Upper lobe of left lung (tissue), 6 donors: ENCODE measurements at regions not wholly inside any gene's neighbourhood (a gene's known extent, or its start where the extent isn't known, plus 50 kb on each side); places are given as distances from the start of the nearest gene placed in this dataset.

Experiments used
- ATAC-seq, 2 donors: fragments of 200-7000 bp; cut with Tn5 transposase; one replicate each; pipeline ENCODE4 v1.9.1; 2022; ENCODE audit warnings: mild to moderate bottlenecking in 2 of 2, moderate library complexity in 2 of 2; ENCODE audit not compliant: low FRiP score in 2 of 2
- DNase-seq, 2 donors: peaks; one replicate each; pipeline ENCODE4 v3.0.0-alpha.2; 2019 to 2020
- H3K27ac ChIP-seq, 4 donors: fragments of 200-600 bp; sonication (generic); one replicate each; pipeline ENCODE4 v1.5.1; 2016 to 2019
- H3K27me3 ChIP-seq, 4 donors: fragments of 200-600 bp; sonication (generic); one replicate each; pipeline ENCODE4 v1.5.1; 2017 to 2019
- H3K36me3 ChIP-seq, 4 donors: fragments of 200-600 bp; sonication (generic); one replicate each; pipeline ENCODE4 v1.5.1; 2016 to 2019
- H3K4me1 ChIP-seq, 4 donors: fragments of 200-600 bp; sonication (generic); one replicate each; pipeline ENCODE4 v1.5.1; 2018 to 2019
- H3K4me3 ChIP-seq, 4 donors: fragments of 200-600 bp; sonication (generic); one replicate each; pipeline ENCODE4 v1.5.1; 2017 to 2019; ENCODE audit warnings: mild to moderate bottlenecking in 2 of 4, moderate library complexity in 1 of 4
- H3K9me3 ChIP-seq, 4 donors: fragments of 200-600 bp; sonication (generic); one replicate each; pipeline ENCODE4 v1.5.1; 2018 to 2019
- CTCF ChIP-seq, 6 experiments: fragments of 450-650 bp in 4 of 6; fragments of 200-600 bp in 2 of 6; sonication (generic) in 2 of 6; IDR thresholded peaks; one replicate each; pipeline ENCODE4 v1.5.1; 2016 to 2019; ENCODE audit warnings: antibody characterized with exemption in 6 of 6
- EP300 ChIP-seq, 4 donors: sonication (generic); formaldehyde crosslinking; IDR thresholded peaks; one replicate each; pipeline ENCODE4 v1.5.1; 2017; ENCODE audit warnings: antibody characterized with exemption in 4 of 4, control low read depth in 2 of 4
- POLR2A ChIP-seq, 4 donors: fragments of 450-650 bp; IDR thresholded peaks; one replicate each; pipeline ENCODE4 v1.5.1; 2016 to 2017; ENCODE audit warnings: antibody characterized with exemption in 4 of 4, mild to moderate bottlenecking in 2 of 4
- POLR2AphosphoS5 ChIP-seq, 2 donors: sonication (generic); formaldehyde crosslinking; IDR thresholded peaks; one replicate each; pipeline ENCODE4 v1.5.1; 2017; ENCODE audit warnings: antibody characterized with exemption in 2 of 2
- WGBS, 2 donors: methylation state at CpG; one replicate each; pipeline ENCODE4 v1.1.5; 2017 to 2018; 5-methylcytosine and 5-hydroxymethylcytosine counted together
- donor health status: DM: no; HTN: no; CAD: no; lungs with moderate emphysema.
- donor health status: DM: no; HTN: yes; CAD: no; lungs with severe emphysema.

- WGBS, 2 donors: 90 to 96% methylated on average over 4 to 23 of the region's 34 CpGs
- no peaks in the 10 kb centered on the region for H3K36me3 ChIP-seq
- peak in 1 of 2 donors; percentile 73 for DNase-seq
- no peaks in the 10 kb centered on the region for H3K4me1 ChIP-seq
- TF ChIP-seq EP300 (IDR thresholded peaks at IDR 0.05): no peak
- no peak for TF ChIP-seq POLR2A (IDR thresholded peaks at IDR 0.05)
- TF ChIP-seq POLR2AphosphoS5 (IDR thresholded peaks at IDR 0.05): no peak
- TF ChIP-seq CTCF (IDR thresholded peaks at IDR 0.05): no peak
- peaks cover 0 to 8% (median 3%) of the 10 kb centered on the region in 4 donors for H3K9me3 ChIP-seq
- H3K4me3 ChIP-seq: no peak overlapping the region
- H3K27ac ChIP-seq: no peak overlapping the region
- ATAC-seq: peak; percentile 10 to 30
- H3K27me3 ChIP-seq: no peaks in the 10 kb centered on the region
These were observed 205.6 kb downstream of the FRK start for GRCh38 chr6:115854866-115855665.

GRCh38 chr6:115847671-115848070, 213.0 kb downstream of the FRK start:
- no peak for ATAC-seq
- Histone ChIP-seq H3K27ac (no peak overlapping the region), H3K27me3 (no peaks in the 10 kb centered on the region), H3K36me3 (no peaks in the 10 kb centered on the region), H3K4me1 (no peaks in the 10 kb centered on the region), H3K9me3 (no peaks in the 10 kb centered on the region), H3K4me3 (no peak overlapping the region)
- DNase-seq: no peak
- TF ChIP-seq CTCF (IDR thresholded peaks at IDR 0.05) (no peak), POLR2A (IDR thresholded peaks at IDR 0.05) (no peak), EP300 (IDR thresholded peaks at IDR 0.05) (no peak), POLR2AphosphoS5 (IDR thresholded peaks at IDR 0.05) (no peak)

- H3K9me3 ChIP-seq: no peaks in the 10 kb centered on the region
- DNase-seq (no peak), ATAC-seq (no peak)
- H3K27ac ChIP-seq: no peak overlapping the region
- H3K4me1 ChIP-seq: no peaks in the 10 kb centered on the region
- no peak overlapping the region for H3K4me3 ChIP-seq
- no peaks in the 10 kb centered on the region for H3K27me3 ChIP-seq
- no peak for TF ChIP-seq POLR2AphosphoS5 (IDR thresholded peaks at IDR 0.05)
- TF ChIP-seq EP300 (IDR thresholded peaks at IDR 0.05): no peak
- no peak for TF ChIP-seq CTCF (IDR thresholded peaks at IDR 0.05)
- H3K36me3 ChIP-seq: no peaks in the 10 kb centered on the region
These were observed 216.7 kb downstream of the FRK start for GRCh38 chr6:115843945-115844344.

GRCh38 chr6:115842338-115842737, 218.4 kb downstream of the FRK start:
- H3K4me1 ChIP-seq: no peaks in the 10 kb centered on the region

More at GRCh38 chr6:115842338-115842737, 218.4 kb downstream of the FRK start:
- ATAC-seq: no peak
- Histone ChIP-seq H3K36me3 (no peaks in the 10 kb centered on the region), H3K27ac (no peak overlapping the region), H3K27me3 (no peaks in the 10 kb centered on the region), H3K4me3 (no peak overlapping the region), H3K9me3 (no peaks in the 10 kb centered on the region)
- TF ChIP-seq POLR2AphosphoS5 (IDR thresholded peaks at IDR 0.05) (no peak), EP300 (IDR thresholded peaks at IDR 0.05) (no peak), CTCF (IDR thresholded peaks at IDR 0.05) (no peak), POLR2A (IDR thresholded peaks at IDR 0.05) (no peak)
- no peak for DNase-seq
- 71 to 74% methylated on average over 3 of the region's 3 CpGs for WGBS, 2 donors
